Thyroid gland (tissue), 4 donors: ENCODE measurements at regions not wholly inside any gene's neighbourhood (a gene's known extent, or its start where the extent isn't known, plus 50 kb on each side); places are given as distances from the start of the nearest gene placed in this dataset.

Experiments used
- CTCF ChIP-seq, 6 experiments: fragments of 200-600 bp in 3 of 6; fragments of 450-650 bp in 3 of 6; sonication (generic) in 3 of 6; IDR thresholded peaks; one replicate each; pipeline ENCODE4 v1.5.1; 2016 to 2019; ENCODE audit warnings: antibody characterized with exemption in 6 of 6, mild to moderate bottlenecking in 2 of 6, inconsistent platforms in 1 of 6, moderate library complexity in 1 of 6
- POLR2A ChIP-seq, 2 donors: fragments of 450-650 bp; IDR thresholded peaks; one replicate each; pipeline ENCODE4 v1.6.1; 2017; ENCODE audit warnings: antibody characterized with exemption in 2 of 2, mild to moderate bottlenecking in 2 of 2, moderate library complexity in 1 of 2

- no peak for TF ChIP-seq CTCF (IDR thresholded peaks at IDR 0.05)
- no peak for TF ChIP-seq POLR2A (IDR thresholded peaks at IDR 0.05)
Observed at GRCh38 chr6:167552258-167552630, 227.4 kb downstream of the TTLL2 start.
